NCI-H748 treated with DMSO at 0.1 percent for 48 hours (cell line): ENCODE measurements at regions not wholly inside any gene's neighbourhood (a gene's known extent, or its start where the extent isn't known, plus 50 kb on each side); places are given as distances from the start of the nearest gene placed in this dataset.

ENCODE experiments used
- DNase-seq: peaks from one replicate; lab custom pipeline; 2025; lab: John Stamatoyannopoulos, UW

DNA sequence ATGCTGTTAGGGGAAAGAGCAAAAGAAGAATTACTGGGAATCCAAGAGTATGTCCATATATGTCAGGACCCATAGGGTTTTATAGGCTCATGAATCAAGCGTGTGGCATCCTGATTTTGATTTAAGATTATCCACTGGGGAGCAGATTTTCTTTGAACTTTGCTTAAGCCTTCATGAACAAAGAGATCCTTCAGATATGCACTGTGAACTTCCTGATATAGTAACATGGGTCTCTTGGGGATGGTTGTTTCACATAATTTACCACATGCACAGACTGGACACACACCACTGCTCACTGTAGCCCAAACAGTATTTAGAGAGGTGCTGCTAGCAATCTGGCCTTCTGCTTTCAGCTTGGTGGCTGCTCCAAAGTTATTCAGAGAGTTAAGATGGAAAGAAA is 200.9 kb upstream of the ZPLD1 start:
- no peak for DNase-seq

DNA sequence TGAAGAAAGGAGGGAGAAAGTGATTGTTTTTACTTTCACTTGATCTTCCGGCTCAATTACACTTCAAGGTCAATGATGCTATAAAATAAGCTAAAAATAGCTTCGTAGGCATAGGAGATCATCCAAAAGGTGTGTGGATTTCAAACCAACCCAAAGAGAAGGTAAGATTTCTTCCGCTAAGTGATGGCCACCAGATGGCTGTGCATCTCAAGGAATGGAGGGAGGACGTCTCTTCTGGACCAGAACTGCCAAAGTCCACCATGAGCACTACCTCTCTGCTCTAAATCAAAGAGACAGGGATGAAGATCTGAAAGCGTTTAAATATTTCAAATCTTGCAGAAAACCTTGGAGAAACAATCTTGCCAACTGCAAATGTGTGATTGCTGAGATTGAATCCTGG is 199.1 kb upstream of the ZPLD1 start:
- peak; percentile 44 for DNase-seq

DNA sequence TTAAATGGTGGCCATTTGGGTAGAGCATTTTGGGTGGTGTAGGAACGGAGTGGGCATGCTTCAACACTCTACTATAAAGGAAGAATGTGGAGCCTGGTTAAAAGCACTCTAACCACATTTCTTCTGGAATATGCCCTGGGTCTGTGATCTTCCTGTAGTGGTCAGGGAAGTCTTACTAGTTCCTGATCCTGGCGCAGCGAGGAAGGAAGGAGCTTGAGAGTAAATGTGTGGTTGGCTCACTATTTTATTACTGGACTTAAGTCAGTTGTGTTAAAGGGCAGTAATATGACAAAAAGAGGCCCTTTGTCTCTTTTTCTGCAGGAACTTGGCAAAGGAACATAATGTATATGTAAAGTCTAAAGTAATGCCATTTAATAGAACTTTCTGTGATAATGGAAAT is 197.6 kb upstream of the ZPLD1 start:
- no peak for DNase-seq

DNA sequence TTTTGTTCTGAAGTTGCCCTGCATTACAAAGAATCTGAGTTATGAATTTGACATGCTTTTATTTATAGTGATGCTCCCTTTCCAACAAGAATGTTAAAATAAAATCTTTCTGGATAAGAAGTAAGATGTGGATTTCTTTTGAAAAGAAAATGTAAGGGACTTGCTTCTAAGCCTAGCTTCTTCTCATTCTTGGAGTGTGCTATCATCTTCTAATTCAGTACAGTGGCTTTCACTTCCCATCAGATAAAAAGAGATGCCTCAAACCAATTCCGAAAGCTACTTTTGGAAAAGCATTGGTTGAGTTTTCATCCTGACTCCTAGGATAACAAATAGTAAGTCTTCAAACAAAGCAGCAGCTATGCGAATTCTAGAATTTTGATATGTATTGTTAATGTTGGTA is 197.0 kb upstream of the ZPLD1 start:
- DNase-seq: no peak

DNA sequence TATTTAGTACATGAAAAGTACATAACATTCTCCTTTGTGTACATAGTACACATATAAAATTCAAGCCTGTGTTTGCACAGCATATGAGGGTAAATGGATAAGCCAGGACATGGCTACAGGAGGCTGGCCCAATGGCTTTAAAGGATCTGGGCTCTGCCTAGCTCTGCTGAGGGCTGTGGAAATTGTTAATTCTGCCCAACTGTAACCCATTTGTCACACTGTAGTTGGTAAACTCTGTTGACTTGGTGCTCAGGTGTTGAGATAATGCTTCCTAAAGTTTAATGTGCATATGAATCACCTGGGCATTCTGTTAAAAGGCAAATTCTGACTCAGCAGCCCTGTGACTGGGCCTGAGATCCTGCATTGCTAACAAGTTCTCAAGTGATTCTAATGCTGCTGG is 196.5 kb upstream of the ZPLD1 start:
- peak; percentile 37 for DNase-seq

DNA sequence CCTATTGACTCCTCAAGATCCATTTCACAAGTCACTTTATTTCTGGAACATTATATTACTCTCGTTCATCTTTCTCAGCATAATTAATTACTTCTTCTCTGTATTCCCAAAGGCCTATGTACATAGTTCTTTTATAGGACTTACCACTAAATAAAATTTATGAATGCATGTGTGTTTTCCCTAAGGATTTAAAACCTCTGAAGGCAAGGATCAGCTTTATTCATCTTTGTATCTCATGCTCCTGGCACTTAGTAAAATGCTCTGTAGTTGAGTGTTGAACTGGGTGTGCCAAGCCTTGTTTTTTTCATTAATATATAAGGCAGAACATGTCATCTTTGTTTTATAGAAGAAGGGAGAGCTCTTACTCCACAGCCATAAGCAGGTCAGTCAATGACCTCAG is 194.1 kb upstream of the ZPLD1 start:
- no peak for DNase-seq

DNA sequence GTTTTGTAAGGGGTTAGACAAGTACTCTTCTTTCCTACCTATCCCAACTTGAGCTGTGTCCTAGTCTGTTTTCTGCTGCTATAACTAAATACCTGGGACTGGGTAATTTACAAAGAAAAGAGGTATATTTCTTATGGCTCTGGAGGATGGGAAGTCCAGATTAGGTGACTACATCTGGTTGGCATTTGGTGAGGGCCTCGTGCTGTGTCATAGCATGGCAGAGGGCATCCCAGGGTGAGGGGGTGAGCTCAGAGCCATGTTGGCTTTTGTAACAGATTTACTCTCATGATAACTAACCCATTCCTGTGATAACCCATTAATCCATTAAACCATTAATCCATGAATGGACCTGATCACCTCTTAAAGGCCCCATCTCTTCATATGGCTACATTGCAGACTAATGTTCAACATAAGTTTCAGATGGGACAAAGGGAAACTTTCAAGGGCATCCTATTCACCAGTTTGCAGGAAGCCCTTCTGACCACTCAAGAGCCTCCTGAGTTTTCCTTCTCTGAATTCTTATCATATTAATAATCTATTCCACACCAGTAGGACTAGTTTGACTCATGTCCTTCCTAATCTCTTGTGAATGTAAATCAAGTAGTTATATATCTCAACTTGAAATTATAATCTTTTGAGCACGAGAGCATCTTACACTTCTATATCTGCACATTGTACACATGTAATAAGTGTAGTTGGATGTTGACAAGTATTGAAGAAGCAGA is 185.7 kb upstream of the ZPLD1 start:
- no peak for DNase-seq

DNA sequence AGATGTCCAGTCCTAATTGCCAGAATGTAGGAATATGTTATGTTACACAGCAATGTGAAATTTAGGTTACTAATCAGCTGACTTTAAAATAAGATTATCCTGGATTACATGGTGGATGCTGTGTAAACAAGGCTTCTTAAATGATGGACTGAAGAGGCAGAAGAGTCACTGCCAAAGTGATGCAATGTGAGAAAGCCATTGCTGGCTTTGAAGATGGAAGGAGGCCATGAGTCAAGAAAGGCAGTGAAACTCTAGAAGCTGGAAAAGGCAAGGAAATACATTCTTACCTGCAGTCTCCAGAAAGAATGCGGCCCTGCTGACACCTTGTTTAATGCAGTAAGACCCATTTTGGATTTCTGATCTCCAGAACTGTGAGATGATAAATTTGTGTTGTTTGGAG is 179.1 kb upstream of the ZPLD1 start:
- no peak for DNase-seq

DNA sequence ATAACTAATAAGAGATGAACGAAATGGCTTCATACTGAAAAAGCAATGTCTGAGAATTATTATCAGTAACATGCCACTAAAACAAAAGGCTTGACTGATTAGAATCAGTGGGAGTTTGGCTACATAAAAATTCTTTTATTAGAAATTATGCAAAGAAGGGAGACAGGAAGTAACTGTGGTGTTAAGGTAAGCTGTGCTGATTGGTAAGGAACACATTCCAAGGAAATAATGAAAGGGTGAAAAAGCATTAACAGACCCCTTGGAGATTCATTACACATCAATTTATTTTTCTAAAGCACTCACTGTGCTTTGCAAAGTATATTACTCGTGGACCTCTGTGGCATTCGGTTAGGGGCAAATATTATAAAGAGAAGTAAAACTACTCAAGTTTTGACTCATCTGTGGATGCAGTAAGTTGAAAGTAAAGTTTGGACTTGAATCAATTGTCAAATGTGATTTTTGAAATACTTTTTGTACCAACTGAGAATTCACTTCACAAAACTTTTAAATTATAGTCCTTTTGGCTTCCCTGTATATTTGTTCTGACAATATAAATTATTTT is 176.1 kb upstream of the ZPLD1 start:
- DNase-seq: no peak

DNA sequence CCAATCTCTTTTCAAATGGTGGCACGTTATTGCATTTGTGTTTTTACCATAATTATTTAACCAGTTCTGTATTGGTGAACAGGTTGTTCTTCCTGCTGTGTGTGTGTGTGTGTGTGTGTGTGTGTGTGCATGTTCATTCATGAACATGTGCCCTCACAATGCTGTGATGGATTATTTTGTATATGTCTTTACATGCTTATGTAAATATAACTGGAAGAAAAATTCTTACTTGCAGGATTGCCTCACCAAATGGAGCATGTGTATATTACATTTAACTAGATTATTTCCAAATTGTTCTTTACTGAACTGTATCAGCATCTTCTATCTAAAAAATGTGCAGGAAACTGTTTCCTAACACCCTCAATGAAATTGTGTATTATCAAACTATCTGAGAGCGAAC is 175.2 kb upstream of the ZPLD1 start:
- DNase-seq: no peak

DNA sequence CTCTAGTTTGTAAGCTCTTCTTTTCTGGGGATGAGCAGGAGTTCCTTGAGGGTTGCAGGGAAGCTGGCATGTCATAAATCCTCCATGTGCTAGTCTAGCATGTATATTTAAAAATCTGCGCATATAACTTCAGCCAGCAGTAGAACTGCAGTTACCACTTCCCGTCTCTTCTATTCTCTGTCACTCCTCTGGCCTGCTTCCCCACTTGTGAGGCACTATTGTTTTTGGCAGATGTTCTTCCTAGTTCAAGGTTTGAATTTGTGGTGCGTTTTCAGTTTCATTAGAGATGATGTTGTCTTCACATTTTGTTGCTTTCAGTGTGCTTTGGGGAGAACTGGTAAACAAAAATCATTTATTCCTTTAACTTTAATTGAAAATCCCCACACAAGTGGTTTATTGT is 169.1 kb upstream of the ZPLD1 start:
- DNase-seq: no peak

DNA sequence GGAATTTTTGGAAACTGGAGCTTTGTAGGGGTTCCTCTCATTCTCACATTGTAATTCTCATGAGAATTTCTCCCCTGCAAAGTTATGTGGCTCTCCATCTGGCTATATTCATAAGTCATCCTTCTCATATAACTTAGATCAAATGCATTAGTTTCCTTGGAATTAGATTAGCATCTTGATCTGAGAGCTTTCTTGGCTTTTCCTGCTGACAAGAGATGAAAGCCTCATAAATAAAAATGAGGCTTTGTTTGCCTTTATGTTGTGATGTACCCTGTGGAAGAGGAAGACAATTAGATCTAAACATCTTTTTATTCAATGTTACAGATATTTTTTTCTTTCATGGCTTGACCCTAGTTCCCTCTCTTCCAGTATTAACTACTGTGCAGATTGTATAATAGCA is 165.4 kb upstream of the ZPLD1 start:
- DNase-seq: no peak

DNA sequence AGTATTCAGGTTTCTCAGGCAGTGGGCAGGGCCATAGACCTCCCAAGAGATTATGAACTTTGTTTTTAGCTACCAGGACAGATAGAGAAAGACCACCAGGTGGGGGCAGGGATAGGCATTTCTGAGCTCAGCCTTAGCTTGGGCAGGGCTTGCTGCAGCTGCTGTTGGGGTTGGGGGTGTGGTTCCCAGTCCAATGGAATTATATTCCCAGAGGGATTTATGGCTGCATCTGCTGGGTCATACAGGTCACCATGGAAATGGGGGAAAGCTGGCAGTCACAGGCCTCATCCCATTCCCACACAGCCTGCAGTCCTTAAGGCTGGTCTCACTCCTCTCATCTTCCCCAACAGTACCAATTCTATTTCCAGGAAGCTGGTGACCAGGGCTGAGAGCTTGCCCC is 144.6 kb upstream of the ZPLD1 start:
- no peak for DNase-seq

DNA sequence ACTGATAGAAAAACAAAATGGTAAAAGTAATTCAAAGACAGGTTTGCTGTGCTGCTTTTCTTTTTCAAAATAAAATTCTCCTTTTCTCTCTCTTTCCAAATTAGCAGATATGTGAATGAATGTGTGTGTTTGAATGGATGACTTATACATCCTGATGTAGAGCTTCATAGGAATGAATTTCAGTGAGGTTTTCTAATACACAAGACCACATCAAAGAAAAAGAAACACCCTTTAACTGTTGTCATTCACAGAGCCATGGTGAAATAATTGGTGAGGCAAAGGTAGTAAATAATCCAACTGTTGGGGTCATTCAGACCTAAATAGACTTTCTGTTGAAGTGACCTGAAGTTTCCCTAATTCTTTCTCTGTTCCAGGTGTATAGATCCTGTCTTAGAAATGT is 139.1 kb upstream of the ZPLD1 start:
- DNase-seq: no peak

DNA sequence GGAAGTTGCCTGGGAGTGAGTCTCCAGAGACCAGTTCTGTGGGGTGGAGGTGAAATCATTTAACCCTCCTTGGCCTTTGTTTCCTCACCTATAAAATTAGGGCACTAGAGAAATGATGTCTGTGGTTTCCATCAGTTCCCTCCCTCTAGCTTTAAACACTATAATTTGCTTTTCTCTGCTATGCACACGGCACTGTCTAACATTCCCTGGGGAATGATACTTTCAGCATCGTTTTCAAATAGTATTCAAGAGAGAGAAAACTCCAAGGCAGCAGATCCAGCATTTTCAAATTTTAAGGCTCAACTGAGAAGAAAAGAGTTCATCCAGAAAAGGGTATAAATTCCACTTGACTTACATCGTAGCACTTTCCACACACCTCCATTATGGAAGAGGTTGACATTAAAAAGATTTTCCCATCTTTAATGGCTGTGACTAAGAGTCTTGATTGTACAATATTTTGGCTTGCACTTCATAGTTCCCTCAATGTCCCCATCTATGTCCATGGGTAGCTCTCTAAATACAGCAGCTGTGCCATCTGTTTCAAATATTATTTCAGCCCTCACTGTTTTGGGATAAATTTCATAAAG is 137.7 kb upstream of the ZPLD1 start:
- DNase-seq: no peak

DNA sequence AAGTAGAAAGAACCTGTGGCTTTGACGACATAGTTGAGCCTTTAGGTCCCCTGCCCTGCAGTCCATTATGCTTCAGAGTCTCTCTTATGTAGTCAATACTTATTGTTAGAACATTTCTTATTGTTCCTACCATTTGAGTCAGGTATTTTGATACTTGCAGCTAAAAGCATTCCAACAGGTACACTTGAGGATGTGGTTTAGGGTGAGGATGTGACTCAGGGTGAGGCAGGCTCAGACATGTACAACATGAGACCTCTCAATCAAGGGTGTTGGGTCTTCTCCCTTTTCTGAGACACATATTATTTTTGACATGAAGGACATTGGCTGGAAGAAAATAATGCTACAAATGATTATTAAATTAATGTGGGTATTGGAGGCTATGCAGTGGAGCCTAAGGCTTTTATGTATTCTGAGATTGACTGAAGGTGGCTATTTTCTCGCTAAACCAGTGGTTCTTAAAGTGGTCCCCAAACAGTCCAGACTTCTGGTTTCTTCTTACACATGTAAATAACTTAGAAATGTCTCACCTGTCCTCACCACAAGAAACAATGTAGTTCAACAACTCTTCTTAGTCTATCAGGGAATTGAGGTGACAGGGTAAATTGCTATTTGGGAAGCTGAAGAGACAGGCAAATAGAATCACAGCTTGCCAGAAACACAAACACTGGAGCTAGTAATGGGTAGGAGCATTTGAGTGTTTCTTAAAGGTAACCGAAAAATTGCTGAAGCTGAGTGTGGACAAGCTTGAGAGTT is 135.5 kb upstream of the ZPLD1 start:
- DNase-seq: no peak

DNA sequence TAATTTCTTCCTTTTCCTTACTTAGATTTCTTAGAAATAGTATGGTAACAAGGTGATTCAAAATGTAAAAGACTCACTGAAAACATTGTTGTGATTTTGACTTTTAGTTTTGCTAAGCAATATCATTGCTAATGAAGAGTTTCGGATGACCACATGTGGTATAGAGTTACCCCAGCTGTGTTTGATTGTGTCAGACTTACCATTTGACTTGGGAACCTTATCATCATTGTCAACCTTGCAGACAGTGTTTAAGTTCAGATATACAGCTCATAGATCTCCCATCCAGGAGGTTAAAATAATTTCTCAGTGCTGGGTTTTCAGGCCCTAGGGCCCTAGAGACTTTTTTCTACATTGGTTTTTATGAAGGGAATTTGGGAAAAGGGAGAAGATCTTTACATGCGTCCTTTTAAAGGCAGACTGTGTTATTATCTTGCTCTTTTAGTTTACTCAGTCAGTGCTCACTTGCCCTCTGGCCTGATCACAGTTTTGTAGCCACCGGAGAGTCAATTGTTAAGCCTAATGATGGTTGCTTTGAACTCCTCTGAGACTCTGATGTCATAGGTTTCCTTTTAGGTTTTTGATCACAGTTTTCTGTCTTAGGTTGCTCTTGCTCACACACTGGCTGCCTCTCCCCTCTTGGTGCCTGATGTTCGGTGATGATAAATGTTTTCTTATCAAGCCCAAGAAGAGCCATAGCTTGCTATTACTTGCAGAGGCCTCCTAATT is 133.5 kb upstream of the ZPLD1 start:
- no peak for DNase-seq

DNA sequence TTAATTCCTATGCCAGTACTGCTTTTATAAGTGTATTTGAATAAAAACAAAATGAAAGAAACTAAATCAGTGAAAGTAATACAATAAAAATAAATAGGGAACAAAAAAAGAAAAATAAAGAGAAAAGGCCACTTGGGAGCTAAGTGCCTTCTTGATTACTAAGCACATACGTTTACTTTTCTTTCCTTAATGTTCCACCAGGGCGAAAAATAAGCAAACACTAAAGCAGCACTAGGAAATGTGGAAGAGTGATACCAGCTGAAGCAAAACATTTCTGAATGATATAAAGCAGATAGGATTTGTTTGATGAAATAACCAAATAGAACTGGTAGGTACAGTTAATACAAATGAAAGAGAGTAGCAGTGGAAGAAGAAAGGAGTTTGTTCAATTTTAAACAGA is 132.8 kb upstream of the ZPLD1 start:
- no peak for DNase-seq

DNA sequence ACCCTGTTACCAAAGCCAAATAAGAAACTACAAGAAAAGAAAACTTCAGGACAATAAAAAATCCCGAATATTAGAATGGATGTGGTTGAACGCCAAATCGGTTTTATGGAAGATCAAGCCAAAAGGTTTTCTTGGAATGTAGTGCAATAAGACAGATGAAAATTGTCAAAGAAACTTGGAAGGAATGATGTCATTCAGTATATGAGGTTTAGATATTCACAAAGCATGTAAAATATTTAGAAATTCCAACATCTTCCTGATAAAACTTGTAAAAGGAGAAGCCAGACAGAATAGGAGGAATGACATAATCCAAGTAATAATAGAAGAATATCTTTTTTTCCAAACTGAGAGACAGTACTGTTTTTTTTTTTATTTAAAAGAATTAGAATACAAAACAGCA is 130.3 kb upstream of the ZPLD1 start:
- no peak for DNase-seq

DNA sequence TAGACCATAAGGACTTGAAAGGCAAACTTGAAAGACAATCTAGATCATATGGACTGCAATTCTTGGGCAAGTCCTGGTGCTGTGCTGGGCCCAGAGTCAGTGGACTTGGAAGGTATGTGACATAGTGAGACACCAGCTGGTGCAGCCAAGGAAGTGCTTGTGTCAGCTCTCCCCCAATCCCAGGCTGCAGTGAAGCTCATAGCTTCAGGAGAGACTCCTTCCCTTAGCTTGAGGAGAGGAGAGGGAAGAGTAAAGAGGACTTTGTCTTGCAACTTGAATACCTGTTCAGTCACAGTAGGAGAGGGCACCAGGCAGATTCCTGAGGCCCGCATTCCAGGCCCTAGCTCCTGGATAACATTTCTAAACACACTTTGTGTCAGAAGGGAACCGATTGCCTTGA is 127.4 kb upstream of the ZPLD1 start:
- DNase-seq: no peak

DNA sequence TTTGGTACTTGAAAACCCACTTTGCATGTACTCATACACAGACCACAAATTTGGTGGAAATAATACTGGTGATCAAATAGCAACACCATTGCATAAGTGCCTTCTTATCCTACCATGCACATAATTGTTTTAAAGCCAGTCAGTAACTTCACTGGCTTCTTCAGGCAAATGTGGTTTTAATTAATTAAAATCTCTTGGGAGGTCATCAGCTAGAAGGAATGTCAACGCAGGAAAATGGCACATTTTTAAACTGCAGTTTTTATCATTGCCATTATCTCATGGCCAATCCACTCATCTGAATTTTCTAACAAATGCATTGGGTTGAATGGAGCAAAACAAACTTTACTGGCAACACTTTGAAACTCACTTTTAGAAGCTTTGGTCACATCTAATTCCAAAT is 105.7 kb upstream of the ZPLD1 start:
- no peak for DNase-seq

DNA sequence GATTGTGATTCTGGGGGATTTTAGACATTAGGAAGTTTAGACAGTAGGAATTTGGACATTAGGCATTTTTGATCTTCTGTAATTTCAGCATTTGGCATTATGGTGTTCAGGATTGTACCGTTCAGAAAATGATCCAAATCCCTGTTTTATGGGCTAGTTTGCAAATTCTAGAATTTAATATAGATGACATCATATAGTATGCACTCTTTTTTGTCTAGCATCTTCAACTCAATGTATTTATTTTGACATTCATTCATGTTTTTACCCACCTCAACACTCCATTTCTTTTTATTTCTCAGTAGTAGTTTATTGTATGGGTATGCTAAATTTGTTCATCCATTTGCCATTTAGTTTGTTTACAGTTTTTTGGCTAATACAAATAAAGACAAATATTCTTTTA is 105.3 kb upstream of the ZPLD1 start:
- no peak for DNase-seq

DNA sequence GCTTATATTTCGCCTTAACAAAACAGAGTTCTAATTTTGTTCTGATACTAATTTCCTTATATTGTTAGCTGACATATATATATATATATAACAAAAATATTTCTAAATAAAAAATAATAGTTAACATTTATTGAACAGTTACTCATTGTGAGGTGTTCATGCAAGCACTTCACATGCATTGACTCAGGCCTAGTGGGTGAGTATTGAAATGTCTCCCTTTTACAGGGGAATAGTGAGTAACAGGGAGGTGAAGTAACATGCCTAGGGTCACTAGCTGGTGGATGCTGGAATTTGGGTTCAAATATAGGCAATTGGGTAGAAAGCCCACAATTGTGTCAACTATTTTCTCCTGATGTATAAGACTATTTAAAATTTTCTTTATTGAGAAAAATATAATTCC is 102.6 kb upstream of the ZPLD1 start:
- DNase-seq: no peak
